Osteoblast (primary cell): ENCODE measurements at regions not wholly inside any gene's neighbourhood (a gene's known extent, or its start where the extent isn't known, plus 50 kb on each side); places are given as distances from the start of the nearest gene placed in this dataset.

Experiments used
- DNase-seq: peaks from one replicate; pipeline ENCODE4 v3.0.0; 2011; ENCODE audit warnings: low spot score, mixed read lengths; ENCODE audit not compliant: insufficient read length; ENCODE audit errors: missing footprints
- H2AFZ ChIP-seq: 2 replicates; pipeline ENCODE4 v1.6.0; 2011; ENCODE audit warnings: mild to moderate bottlenecking, low read length
- H3K27ac ChIP-seq: 2 replicates; pipeline ENCODE4 v1.5.1; 2011; ENCODE audit warnings: mild to moderate bottlenecking, low read depth, low read length, moderate library complexity
- H3K27me3 ChIP-seq: 2 replicates; pipeline ENCODE4 v1.6.0; 2012; ENCODE audit warnings: mild to moderate bottlenecking, control low read depth, inconsistent platforms, low read length, moderate library complexity; ENCODE audit not compliant: insufficient read depth
- H3K36me3 ChIP-seq: 2 replicates; pipeline ENCODE4 v1.5.1; 2011; ENCODE audit warnings: mild to moderate bottlenecking, low read length, control low read depth, moderate library complexity; ENCODE audit not compliant: insufficient read depth
- H3K4me1 ChIP-seq: 2 replicates; pipeline ENCODE4 v1.5.1; 2011; ENCODE audit warnings: mild to moderate bottlenecking, low read length, control low read depth, moderate library complexity; ENCODE audit not compliant: insufficient read depth
- H3K4me2 ChIP-seq: 2 replicates; pipeline ENCODE4 v1.6.0; 2011; ENCODE audit warnings: mild to moderate bottlenecking, low read length; ENCODE audit not compliant: insufficient read depth
- H3K4me3 ChIP-seq: fragments of 200-600 bp; sonication (generic); 3 replicates; pipeline ENCODE4 v1.5.1; 2012; ENCODE audit warnings: mild to moderate bottlenecking, low read length, inconsistent platforms; ENCODE audit not compliant: insufficient read depth
- H3K79me2 ChIP-seq: 2 replicates; pipeline ENCODE4 v1.6.0; 2012; ENCODE audit warnings: mild to moderate bottlenecking, low read length, control low read depth, inconsistent platforms; ENCODE audit not compliant: insufficient read depth
- H3K9me3 ChIP-seq: 2 replicates; pipeline ENCODE4 v1.5.1; 2011; ENCODE audit warnings: low read depth, low read length, control low read depth
- H4K20me1 ChIP-seq: 2 replicates; pipeline ENCODE4 v1.6.0; 2012; ENCODE audit warnings: mild to moderate bottlenecking, low read length, control low read depth; ENCODE audit not compliant: insufficient read depth
- TF ChIP-seq, protein P1 (sequence below): IDR thresholded peaks from 2 replicates; pipeline ENCODE4 v1.5.1; 2011; ENCODE audit warnings: mild to moderate bottlenecking, low read depth, low read length, moderate library complexity; ENCODE audit errors: extremely low read depth

DNA sequence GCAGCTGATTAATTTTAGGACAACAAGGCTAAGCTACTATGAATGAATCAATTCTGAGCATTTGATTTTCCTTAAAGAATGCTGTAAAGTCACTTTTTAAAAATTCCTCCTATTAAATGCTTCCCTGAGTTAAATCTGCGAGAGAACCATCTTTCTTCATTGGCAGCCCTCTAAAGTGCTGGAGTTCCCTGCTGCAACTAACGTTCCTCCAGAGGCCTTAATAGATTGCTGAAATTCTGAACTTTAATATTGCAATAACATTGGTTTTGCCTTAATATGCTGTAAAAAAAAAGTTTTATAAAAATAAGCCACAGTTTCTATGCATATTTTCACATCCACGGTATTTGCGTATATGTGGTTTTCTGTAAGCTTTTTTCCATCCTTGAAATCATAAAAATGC lies 298.0 kb upstream of the PIK3R1 start:
- Histone ChIP-seq H3K27ac (no peak overlapping the region), H3K4me1 (no peaks in the 10 kb centered on the region), H3K4me2 (no peak overlapping the region), H3K79me2 (no peaks in the 10 kb centered on the region), H3K36me3 (no peaks in the 10 kb centered on the region), H3K9me3 (no peaks in the 10 kb centered on the region), H3K27me3 (no peaks in the 10 kb centered on the region), H3K4me3 (no peak overlapping the region), H4K20me1 (no peaks in the 10 kb centered on the region), H2AFZ (no peak overlapping the region)
- no peak for DNase-seq
- TF ChIP-seq, protein P1, sequence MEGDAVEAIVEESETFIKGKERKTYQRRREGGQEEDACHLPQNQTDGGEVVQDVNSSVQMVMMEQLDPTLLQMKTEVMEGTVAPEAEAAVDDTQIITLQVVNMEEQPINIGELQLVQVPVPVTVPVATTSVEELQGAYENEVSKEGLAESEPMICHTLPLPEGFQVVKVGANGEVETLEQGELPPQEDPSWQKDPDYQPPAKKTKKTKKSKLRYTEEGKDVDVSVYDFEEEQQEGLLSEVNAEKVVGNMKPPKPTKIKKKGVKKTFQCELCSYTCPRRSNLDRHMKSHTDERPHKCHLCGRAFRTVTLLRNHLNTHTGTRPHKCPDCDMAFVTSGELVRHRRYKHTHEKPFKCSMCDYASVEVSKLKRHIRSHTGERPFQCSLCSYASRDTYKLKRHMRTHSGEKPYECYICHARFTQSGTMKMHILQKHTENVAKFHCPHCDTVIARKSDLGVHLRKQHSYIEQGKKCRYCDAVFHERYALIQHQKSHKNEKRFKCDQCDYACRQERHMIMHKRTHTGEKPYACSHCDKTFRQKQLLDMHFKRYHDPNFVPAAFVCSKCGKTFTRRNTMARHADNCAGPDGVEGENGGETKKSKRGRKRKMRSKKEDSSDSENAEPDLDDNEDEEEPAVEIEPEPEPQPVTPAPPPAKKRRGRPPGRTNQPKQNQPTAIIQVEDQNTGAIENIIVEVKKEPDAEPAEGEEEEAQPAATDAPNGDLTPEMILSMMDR = no peak

DNA sequence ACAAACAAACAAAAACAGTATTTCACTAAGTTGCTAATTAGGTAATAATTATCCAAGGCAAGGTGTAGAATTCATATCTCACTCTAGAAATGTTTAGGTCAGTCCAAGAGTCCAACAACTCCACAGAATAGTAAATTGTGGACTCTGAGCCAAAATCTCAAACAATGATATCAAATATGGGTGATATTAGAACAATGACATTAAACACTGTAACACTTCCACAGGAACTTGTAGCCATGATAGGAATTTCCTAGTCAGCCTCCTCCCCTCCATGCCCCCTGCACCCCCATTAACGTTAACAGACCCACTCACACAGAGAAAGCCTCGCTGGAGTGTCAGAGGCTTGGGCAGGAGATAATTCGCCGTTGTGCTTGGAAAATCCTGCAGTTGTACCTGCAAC lies 305.0 kb upstream of the PIK3R1 start:
- Histone ChIP-seq H3K27ac (no peak overlapping the region), H3K36me3 (no peaks in the 10 kb centered on the region), H3K4me1 (no peaks in the 10 kb centered on the region), H3K27me3 (no peaks in the 10 kb centered on the region), H3K4me2 (no peak overlapping the region), H3K9me3 (no peaks in the 10 kb centered on the region), H2AFZ (no peak overlapping the region), H3K79me2 (no peaks in the 10 kb centered on the region), H4K20me1 (no peaks in the 10 kb centered on the region), H3K4me3 (no peak overlapping the region)
- TF ChIP-seq, protein P1 = no peak
- no peak for DNase-seq

DNA sequence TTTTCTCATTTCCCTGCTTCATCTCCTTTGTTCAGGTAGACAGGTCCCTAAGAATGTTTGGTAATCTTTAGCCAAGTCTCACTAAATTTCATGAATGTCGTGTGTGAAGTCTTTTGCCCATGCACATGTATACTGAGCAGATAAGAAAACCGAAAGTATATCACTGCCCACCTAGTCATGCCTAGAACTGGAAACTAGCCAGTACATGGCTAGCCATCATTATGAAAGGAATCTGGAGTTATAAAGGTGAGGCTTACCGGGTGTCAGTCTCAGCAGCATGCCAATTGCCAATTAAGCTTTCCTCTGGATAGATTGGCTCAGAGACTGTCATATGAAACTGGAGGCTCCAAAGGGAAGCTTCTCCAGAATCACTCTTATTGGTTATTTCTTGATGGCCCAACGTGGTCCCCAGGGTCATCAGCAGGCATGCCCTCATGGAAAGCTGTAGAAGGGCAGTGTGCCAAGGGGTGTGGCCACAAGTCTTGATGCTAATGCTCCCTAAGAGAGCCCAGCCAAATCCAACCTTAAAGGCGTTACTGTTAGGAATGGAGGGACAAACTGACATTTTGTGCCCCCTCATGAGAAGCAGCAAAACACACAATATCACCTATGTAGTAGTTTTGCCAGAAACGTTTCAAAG lies 307.3 kb upstream of the PIK3R1 start:
- H3K79me2 ChIP-seq = no peaks in the 10 kb centered on the region
- DNase-seq = no peak
- H3K27me3 ChIP-seq = no peaks in the 10 kb centered on the region
- H3K27ac ChIP-seq = no peak overlapping the region
- no peaks in the 10 kb centered on the region for H4K20me1 ChIP-seq
- no peaks in the 10 kb centered on the region for H3K36me3 ChIP-seq
- no peak overlapping the region for H3K4me2 ChIP-seq
- no peak overlapping the region for H2AFZ ChIP-seq
- H3K4me1 ChIP-seq = no peaks in the 10 kb centered on the region
- H3K4me3 ChIP-seq = no peak overlapping the region
- TF ChIP-seq, protein P1 = no peak
- H3K9me3 ChIP-seq = no peaks in the 10 kb centered on the region

DNA sequence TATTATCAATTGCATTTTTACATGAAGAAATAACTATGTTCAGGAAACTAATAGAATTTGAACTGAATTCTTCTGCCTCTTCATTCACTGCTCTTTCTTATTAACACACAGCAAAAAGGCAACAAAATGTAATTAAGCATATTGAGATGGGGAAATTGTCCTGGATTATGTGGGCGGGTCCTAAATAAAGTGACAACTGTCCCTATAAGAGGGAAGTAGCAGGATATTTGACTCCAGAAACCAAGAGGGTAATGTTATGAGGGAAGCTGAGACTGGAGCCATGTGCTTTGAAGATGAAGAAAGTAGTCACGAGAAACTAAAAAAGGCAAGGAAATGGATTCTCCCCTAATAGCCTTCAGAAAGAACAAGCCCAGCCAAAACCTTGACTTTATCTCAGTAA lies 311.2 kb upstream of the PIK3R1 start:
- Histone ChIP-seq H3K36me3 (no peaks in the 10 kb centered on the region), H3K27me3 (no peaks in the 10 kb centered on the region)
- TF ChIP-seq, protein P1 = no peak

More for the DNA sequence above, 311.2 kb upstream of the PIK3R1 start:
- no peak overlapping the region for H2AFZ ChIP-seq
- H3K4me1 ChIP-seq = no peaks in the 10 kb centered on the region
- no peak overlapping the region for H3K4me3 ChIP-seq
- H3K79me2 ChIP-seq = no peaks in the 10 kb centered on the region
- no peak overlapping the region for H3K27ac ChIP-seq
- no peaks in the 10 kb centered on the region for H4K20me1 ChIP-seq
- H3K9me3 ChIP-seq = no peaks in the 10 kb centered on the region
- H3K4me2 ChIP-seq = no peak overlapping the region
- DNase-seq = no peak
